Brain microvascular endothelial cell (primary cell): ENCODE measurements at regions not wholly inside any gene's neighbourhood (a gene's known extent, or its start where the extent isn't known, plus 50 kb on each side); places are given as distances from the start of the nearest gene placed in this dataset.

ENCODE experiments used
- DNase-seq: peaks from one replicate; pipeline ENCODE4 v3.0.0-alpha.2; 2020
- H3K27ac ChIP-seq: fragments of 250-450 bp; sonication (Bioruptor Pico); 2 replicates; pipeline ENCODE4 v1.5.1; 2020; ENCODE audit warnings: mild to moderate bottlenecking, moderate library complexity
- H3K27me3 ChIP-seq: fragments of 250-450 bp; sonication (Bioruptor Pico); replicated peaks from 2 replicates; pipeline ENCODE4 v1.5.1; 2020; ENCODE audit warnings: mild to moderate bottlenecking
- H3K36me3 ChIP-seq: fragments of 250-450 bp; sonication (Bioruptor Pico); replicated peaks from 2 replicates; pipeline ENCODE4 v1.5.1; 2020; ENCODE audit warnings: mild to moderate bottlenecking
- H3K4me3 ChIP-seq: 2 replicates; pipeline ENCODE4 v1.5.1; 2011; ENCODE audit warnings: low read depth, mild to moderate bottlenecking, control low read depth, low read length, moderate library complexity
- in situ Hi-C: cut with HindIII; loops from 2 replicates; pipeline ENCODE4 v1.10.0; 2017; ENCODE audit warnings: low sequenced_read_pairs, low pct_ligation_motif_present
- TF ChIP-seq, protein P1 (sequence below): IDR thresholded peaks from 2 replicates; pipeline ENCODE4 v1.5.1; 2011; ENCODE audit warnings: low read depth, mild to moderate bottlenecking, moderate library complexity, low read length, control low read depth, inconsistent platforms; ENCODE audit errors: missing control alignments

DNA sequence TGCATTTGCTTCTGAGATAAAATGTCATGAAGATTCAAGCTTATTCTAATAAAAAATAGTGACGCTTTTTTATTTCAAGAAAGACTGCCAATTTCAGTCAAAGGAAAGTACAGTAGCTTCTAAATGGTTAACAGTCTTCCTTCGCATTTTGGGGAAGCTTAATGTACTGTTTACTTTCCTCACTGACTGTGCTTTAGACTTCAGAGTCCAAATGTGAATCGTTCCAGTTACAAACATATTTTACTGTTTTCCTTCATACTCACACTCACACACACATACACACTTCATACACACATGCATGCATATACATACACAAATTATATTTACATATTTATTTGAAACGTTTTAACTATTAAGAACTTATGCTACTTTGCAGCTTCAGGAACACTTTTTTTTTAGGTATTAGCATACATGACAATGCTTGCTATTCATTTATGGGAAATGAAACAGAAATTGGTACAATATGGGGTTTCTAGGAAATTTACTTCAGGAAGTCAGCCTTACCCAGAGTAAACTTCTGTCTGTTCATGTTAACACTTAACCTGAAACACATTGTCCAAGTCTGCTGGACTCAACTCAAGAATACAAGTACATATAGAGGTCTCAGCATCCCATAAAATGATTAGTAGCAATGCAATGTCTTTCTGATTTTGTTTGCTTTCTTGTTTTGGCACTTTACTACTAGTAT, 145.4 kb downstream of the RPS12 start:
- no peak for DNase-seq
- Histone ChIP-seq H3K27me3 (peaks cover 16% of the 10 kb centered on the region), H3K4me3 (no peak overlapping the region), H3K36me3 (no peaks in the 10 kb centered on the region), H3K27ac (no peak overlapping the region)
- TF ChIP-seq, protein P1, sequence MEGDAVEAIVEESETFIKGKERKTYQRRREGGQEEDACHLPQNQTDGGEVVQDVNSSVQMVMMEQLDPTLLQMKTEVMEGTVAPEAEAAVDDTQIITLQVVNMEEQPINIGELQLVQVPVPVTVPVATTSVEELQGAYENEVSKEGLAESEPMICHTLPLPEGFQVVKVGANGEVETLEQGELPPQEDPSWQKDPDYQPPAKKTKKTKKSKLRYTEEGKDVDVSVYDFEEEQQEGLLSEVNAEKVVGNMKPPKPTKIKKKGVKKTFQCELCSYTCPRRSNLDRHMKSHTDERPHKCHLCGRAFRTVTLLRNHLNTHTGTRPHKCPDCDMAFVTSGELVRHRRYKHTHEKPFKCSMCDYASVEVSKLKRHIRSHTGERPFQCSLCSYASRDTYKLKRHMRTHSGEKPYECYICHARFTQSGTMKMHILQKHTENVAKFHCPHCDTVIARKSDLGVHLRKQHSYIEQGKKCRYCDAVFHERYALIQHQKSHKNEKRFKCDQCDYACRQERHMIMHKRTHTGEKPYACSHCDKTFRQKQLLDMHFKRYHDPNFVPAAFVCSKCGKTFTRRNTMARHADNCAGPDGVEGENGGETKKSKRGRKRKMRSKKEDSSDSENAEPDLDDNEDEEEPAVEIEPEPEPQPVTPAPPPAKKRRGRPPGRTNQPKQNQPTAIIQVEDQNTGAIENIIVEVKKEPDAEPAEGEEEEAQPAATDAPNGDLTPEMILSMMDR = no peak
- in situ Hi-C loops = no loop called here

DNA sequence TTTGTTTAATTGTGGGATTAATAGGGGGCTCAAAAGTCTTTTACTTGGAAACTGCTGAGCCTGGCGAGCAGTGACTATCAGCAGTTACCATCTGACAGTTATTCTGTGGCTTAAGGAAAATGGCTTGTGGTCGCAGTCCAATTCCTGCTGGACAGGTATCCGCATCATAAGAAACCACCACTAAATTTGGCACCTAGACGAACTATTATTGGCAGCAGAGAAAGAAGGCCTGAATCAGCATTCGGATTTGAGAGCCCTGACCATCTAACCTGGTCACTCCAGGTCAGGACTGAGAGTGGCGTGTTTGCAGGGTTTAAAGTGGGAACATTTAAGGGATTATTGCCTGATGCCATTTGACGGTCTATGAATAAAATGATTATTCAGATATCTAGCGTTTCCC, 146.4 kb downstream of the RPS12 start:
- no peak for DNase-seq
- in situ Hi-C loops = no loop called here

DNA sequence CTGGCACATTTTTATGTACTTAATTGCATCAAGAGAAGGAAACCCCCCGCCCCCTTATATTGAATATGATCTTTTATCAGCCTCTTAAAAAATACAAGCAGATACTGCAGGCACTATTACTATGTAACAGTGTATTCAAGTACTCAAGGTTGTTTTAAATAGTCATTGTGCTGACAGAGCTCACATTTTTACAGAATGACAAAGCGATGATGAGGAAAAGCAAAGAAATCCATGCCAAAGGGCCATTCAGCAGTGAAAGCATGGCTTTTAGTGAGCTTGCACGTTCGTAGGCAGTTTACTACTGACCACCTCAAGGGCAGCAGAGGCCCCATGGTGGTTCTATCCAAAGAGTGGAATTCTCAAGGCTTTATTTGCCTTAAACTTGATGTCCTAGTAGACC, 146.8 kb downstream of the RPS12 start:
- H3K27ac ChIP-seq = no peak overlapping the region
- H3K27me3 ChIP-seq = peaks cover 15% of the 10 kb centered on the region
- TF ChIP-seq, protein P1 = no peak
- H3K4me3 ChIP-seq = no peak overlapping the region
- no peaks in the 10 kb centered on the region for H3K36me3 ChIP-seq
- peak; percentile 45 for DNase-seq
- in situ Hi-C loops = no loop called here

More for the DNA sequence above, 146.4 kb downstream of the RPS12 start:
- TF ChIP-seq, protein P1 = no peak
- no peaks in the 10 kb centered on the region for H3K36me3 ChIP-seq
- no peak overlapping the region for H3K27ac ChIP-seq
- peaks cover 15% of the 10 kb centered on the region for H3K27me3 ChIP-seq
- H3K4me3 ChIP-seq = no peak overlapping the region

DNA sequence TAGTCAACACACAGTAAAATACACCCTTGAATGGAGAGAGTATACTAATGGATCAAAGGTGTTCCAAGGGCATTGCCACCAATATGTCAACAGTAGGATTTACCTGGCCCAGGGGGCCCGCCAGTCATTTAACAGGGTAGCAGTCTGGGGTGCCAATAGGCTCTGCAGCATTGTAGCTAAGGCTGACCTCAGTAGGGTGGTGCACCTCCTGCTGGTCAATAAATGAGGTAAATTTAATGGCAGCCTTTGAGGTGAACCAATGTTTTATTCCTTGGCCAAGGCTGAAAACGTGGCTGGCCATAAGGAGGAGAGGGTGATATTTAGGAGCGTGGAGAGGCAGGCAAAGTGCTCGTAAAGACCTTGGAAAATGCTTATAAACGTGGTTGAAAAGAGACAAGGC, 147.2 kb downstream of the RPS12 start:
- no peak for DNase-seq
- no peak overlapping the region for H3K27ac ChIP-seq
- H3K36me3 ChIP-seq = no peaks in the 10 kb centered on the region
- H3K4me3 ChIP-seq = no peak overlapping the region
- in situ Hi-C loops = no loop called here
- TF ChIP-seq, protein P1 = peak; percentile 36
- H3K27me3 ChIP-seq = peaks cover 14% of the 10 kb centered on the region

DNA sequence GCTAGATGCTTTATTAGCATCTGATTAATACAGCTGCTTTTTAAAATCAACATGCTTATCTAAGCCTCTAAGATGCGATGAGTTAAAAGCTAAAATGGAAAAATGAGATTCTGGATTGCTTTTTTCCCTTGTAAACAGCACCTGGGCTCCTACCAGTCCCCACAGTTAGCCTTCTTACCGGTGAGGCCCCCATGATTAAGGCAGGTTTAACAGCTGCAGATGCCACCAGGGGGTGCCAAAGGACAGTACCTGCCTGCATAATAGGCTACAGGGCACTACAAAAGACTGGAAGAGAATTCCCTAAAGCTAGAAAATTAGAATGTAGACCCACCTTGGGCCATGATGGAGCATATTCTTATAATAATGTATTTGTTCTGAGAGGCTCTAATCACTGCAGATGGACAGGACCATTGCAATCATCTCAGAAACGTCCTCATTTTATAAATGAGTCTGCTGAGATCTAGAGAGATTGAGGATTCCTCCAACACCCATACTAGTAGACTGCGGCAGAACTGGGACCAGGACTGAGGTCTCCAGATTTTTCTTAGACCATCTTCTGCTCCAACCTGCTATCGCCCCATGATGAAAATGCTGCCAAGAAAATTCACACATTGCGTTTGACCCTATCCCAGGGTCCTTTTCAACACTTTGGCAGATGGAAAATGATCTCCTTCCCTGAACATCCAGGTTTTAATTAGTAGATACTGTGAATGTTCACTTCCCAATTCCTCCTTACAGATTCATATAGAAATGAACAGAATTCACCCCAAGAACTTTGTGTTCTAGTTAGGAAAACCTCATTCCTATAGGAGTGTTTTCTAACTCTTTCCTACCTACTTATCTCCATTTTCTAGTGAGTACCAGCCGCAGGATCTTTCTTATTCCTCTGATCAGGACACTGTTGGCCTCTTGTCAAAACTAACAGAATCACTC, 148.8 kb downstream of the RPS12 start:
- TF ChIP-seq, protein P1 = peak; percentile 89

More for the DNA sequence above, 148.8 kb downstream of the RPS12 start:
- H3K36me3 ChIP-seq = no peaks in the 10 kb centered on the region
- H3K27me3 ChIP-seq = peaks cover 10% of the 10 kb centered on the region
- in situ Hi-C loops = no loop called here
- no peak overlapping the region for H3K4me3 ChIP-seq
- no peak overlapping the region for H3K27ac ChIP-seq
- peak; percentile 52 for DNase-seq
